Loucy (cell line): ENCODE measurements at regions not wholly inside any gene's neighbourhood (a gene's known extent, or its start where the extent isn't known, plus 50 kb on each side); places are given as distances from the start of the nearest gene placed in this dataset.

Source experiments
- EZH2phosphoT487 ChIP-seq: fragments of 200-600 bp; IDR thresholded peaks from 2 replicates; pipeline ENCODE4 v1.6.1; 2018; ENCODE audit warnings: antibody characterized with exemption, mild to moderate bottlenecking, moderate library complexity, borderline replicate concordance
- TF ChIP-seq, protein P1 (sequence below): fragments of 200-600 bp; sonication (generic); conservative IDR thresholded peaks from 2 replicates; pipeline ENCODE4 v1.5.1; 2014; ENCODE audit warnings: mild to moderate bottlenecking, antibody characterized with exemption, low read length

DNA sequence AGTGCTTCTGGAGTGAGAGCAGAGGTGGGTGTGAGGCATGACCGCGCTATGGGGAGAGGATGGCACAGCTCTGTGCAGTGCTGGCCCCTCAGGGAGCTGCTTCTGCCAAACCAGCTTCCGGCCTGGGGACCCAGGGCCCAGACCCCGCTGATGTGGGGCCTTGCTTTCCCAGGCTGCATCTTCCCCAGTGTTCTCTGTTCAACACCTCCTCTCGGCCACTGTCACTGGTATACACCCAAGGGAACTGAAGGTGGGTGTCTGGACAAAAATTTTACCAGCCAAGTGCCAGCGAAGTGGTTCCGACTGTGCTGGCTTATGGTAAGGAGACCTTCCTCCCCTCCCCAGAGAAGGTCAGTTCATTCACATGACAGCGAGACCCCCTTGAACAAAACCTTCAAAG lies 179.1 kb downstream of the AACS start:
- TF ChIP-seq EZH2phosphoT487, result no peak
- TF ChIP-seq, protein P1, sequence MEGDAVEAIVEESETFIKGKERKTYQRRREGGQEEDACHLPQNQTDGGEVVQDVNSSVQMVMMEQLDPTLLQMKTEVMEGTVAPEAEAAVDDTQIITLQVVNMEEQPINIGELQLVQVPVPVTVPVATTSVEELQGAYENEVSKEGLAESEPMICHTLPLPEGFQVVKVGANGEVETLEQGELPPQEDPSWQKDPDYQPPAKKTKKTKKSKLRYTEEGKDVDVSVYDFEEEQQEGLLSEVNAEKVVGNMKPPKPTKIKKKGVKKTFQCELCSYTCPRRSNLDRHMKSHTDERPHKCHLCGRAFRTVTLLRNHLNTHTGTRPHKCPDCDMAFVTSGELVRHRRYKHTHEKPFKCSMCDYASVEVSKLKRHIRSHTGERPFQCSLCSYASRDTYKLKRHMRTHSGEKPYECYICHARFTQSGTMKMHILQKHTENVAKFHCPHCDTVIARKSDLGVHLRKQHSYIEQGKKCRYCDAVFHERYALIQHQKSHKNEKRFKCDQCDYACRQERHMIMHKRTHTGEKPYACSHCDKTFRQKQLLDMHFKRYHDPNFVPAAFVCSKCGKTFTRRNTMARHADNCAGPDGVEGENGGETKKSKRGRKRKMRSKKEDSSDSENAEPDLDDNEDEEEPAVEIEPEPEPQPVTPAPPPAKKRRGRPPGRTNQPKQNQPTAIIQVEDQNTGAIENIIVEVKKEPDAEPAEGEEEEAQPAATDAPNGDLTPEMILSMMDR, result no peak
